Neutrophil (primary cell): ENCODE measurements at regions not wholly inside any gene's neighbourhood (a gene's known extent, or its start where the extent isn't known, plus 50 kb on each side); places are given as distances from the start of the nearest gene placed in this dataset.

Source experiments
- H3K27ac ChIP-seq: fragments of 200-600 bp; sonication (generic); 2 replicates; pipeline ENCODE4 v1.5.1; 2016; ENCODE audit warnings: mild to moderate bottlenecking, moderate library complexity
- H3K27me3 ChIP-seq: fragments of 200-600 bp; sonication (generic); 2 replicates; pipeline ENCODE4 v1.6.0; 2016; ENCODE audit warnings: mild to moderate bottlenecking
- H3K36me3 ChIP-seq: fragments of 200-600 bp; sonication (generic); 2 replicates; pipeline ENCODE4 v1.5.1; 2017
- H3K4me1 ChIP-seq, 2 experiments: fragments of 200-600 bp in 1 of 2; sonication (generic) in 1 of 2; 1 replicate in 1 of 2; 2 replicates in 1 of 2; pipeline versions ENCODE4 v1.5.1 to v1.6.1; 2013 to 2016; ENCODE audit warnings: low read depth in 1 of 2, low read length in 1 of 2, mild to moderate bottlenecking in 1 of 2, moderate library complexity in 1 of 2; ENCODE audit not compliant: control insufficient read depth in 1 of 2, insufficient read depth in 1 of 2
- H3K4me3 ChIP-seq, 2 experiments: fragments of 200-600 bp in 1 of 2; sonication (generic) in 1 of 2; 1 replicate in 1 of 2; 2 replicates in 1 of 2; pipeline ENCODE4 v1.5.1; 2013 to 2016; ENCODE audit warnings: low read depth in 1 of 2, low read length in 1 of 2, mild to moderate bottlenecking in 1 of 2, moderate library complexity in 1 of 2
- H3K9me3 ChIP-seq: fragments of 200-600 bp; sonication (generic); 2 replicates; pipeline ENCODE4 v1.5.1; 2016
- TF ChIP-seq, protein P1 (sequence below): fragments of 200-600 bp; sonication (generic); IDR thresholded peaks from 2 replicates; pipeline ENCODE4 v1.5.1; 2016; ENCODE audit warnings: antibody characterized with exemption

- Histone ChIP-seq H3K27ac (no peak overlapping the region), H3K4me3 (no peak overlapping the region), H3K9me3 (no peaks in the 10 kb centered on the region), H3K36me3 (no peaks in the 10 kb centered on the region), H3K4me1 (no peaks in the 10 kb centered on the region), H3K27me3 (no peaks in the 10 kb centered on the region)
- TF ChIP-seq, protein P1, sequence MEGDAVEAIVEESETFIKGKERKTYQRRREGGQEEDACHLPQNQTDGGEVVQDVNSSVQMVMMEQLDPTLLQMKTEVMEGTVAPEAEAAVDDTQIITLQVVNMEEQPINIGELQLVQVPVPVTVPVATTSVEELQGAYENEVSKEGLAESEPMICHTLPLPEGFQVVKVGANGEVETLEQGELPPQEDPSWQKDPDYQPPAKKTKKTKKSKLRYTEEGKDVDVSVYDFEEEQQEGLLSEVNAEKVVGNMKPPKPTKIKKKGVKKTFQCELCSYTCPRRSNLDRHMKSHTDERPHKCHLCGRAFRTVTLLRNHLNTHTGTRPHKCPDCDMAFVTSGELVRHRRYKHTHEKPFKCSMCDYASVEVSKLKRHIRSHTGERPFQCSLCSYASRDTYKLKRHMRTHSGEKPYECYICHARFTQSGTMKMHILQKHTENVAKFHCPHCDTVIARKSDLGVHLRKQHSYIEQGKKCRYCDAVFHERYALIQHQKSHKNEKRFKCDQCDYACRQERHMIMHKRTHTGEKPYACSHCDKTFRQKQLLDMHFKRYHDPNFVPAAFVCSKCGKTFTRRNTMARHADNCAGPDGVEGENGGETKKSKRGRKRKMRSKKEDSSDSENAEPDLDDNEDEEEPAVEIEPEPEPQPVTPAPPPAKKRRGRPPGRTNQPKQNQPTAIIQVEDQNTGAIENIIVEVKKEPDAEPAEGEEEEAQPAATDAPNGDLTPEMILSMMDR, result no peak
Observed at GRCh38 chr13:54337540-54337939, 1308.9 kb downstream of the OLFM4 start.

DNA sequence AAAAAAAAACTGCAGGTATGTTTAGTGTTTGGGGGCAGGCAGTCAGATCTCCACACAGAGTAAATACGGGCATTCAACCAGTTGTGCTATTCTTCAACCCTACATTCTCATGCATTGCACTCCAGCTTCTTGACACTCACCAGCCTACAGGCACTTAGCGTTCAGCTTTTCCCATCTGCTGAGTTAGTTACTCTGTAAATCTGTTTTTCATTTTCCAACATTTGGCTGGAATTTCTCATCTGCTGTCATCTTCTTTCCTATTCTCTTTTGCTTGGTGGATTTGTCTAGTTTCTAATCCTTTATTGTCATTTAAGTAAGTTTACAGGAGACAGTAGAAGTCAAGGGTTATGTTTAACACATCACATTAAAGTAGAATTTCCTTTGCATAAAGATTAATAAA is 1318.9 kb downstream of the OLFM4 start:
- Histone ChIP-seq H3K27me3 (no peaks in the 10 kb centered on the region), H3K4me3 (no peak overlapping the region), H3K36me3 (no peaks in the 10 kb centered on the region), H3K27ac (no peak overlapping the region), H3K4me1 (no peaks in the 10 kb centered on the region), H3K9me3 (no peaks in the 10 kb centered on the region)
- TF ChIP-seq, protein P1, result no peak

DNA sequence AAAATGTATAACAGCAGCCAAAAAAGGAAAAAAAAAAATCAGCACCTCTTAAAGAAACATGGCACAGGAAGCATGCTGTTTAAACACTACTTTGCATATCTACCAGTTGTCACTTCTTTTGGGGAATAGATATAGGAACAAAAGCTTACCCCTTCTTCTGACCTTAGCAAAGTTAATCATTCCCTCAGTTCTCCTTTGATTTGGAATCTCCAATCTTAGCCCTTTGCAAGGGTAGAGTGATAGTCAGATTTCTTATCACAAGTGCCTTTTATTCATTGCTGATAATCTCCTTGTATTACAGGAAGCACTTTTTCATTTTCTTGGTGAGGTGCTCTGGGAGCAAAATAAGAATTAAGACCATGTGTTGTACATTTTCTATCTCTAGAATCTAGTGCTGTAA is 1327.6 kb downstream of the OLFM4 start:
- Histone ChIP-seq H3K4me1 (no peaks in the 10 kb centered on the region), H3K36me3 (no peaks in the 10 kb centered on the region), H3K27me3 (no peaks in the 10 kb centered on the region), H3K27ac (no peak overlapping the region), H3K4me3 (no peak overlapping the region), H3K9me3 (no peaks in the 10 kb centered on the region)
- TF ChIP-seq, protein P1, result no peak

DNA sequence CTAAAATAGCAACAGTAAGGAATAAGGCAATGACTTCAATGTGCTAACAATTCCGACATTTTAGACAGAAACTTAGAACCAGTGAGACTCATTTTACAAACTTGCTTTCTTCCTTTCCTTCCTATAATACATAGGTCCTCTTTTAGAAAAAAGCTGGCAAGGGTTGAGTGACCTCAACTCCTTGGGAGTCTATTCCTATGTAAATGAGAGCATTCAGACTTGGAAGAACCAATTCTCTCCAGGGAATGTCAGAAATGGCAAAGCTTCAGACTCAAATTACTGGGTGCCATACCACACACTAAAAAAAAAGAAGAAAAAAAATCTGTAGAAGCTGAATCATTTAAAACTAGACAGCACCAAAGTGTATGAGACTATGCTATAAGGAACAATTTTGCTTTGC is 1328.2 kb downstream of the OLFM4 start:
- no peaks in the 10 kb centered on the region for H3K9me3 ChIP-seq
- no peak overlapping the region for H3K4me3 ChIP-seq
- TF ChIP-seq, protein P1, result no peak
- no peaks in the 10 kb centered on the region for H3K27me3 ChIP-seq
- H3K36me3 ChIP-seq, result no peaks in the 10 kb centered on the region
- no peak overlapping the region for H3K27ac ChIP-seq
- H3K4me1 ChIP-seq, result no peaks in the 10 kb centered on the region

- Histone ChIP-seq H3K27me3 (no peaks in the 10 kb centered on the region), H3K27ac (no peak overlapping the region), H3K4me1 (no peaks in the 10 kb centered on the region), H3K9me3 (no peaks in the 10 kb centered on the region), H3K4me3 (no peak overlapping the region), H3K36me3 (no peaks in the 10 kb centered on the region)
- TF ChIP-seq, protein P1, result no peak
Observed at GRCh38 chr13:54357284-54357933, 1328.8 kb downstream of the OLFM4 start.
